HG03103 (cell line): ENCODE measurements at regions not wholly inside any gene's neighbourhood (a gene's known extent, or its start where the extent isn't known, plus 50 kb on each side); places are given as distances from the start of the nearest gene placed in this dataset.

Experiments
- ATAC-seq: cut with Tn5 transposase; IDR thresholded peaks from one replicate; pipeline ENCODE4 v1.9.1; 2021; ENCODE audit warnings: low read depth; ENCODE audit not compliant: unreplicated experiment

- ATAC-seq, result no peak
Measured at GRCh38 chr1:62978741-62979140, 194.8 kb downstream of the ATG4C start.

GRCh38 chr1:62981434-62981833 lies 197.5 kb downstream of the ATG4C start:
- ATAC-seq, result no peak

- ATAC-seq, result no peak
Measured at GRCh38 chr1:62988867-62989266, 204.9 kb downstream of the ATG4C start.

- ATAC-seq, result no peak
Measured at GRCh38 chr1:62989497-62989896, 205.6 kb downstream of the ATG4C start.

- ATAC-seq, result no peak
Measured at GRCh38 chr1:62991152-62991551, 207.2 kb downstream of the ATG4C start.

- no peak for ATAC-seq
Measured at GRCh38 chr1:62993844-62994243, 209.9 kb downstream of the ATG4C start.

GRCh38 chr1:62995173-62995572 lies 211.2 kb downstream of the ATG4C start:
- ATAC-seq, result no peak

GRCh38 chr1:62997884-62998283 lies 214.0 kb downstream of the ATG4C start:
- no peak for ATAC-seq

- ATAC-seq, result no peak
Measured at GRCh38 chr1:62998845-62999649, 215.1 kb downstream of the ATG4C start.

GRCh38 chr1:63000508-63000907 lies 216.6 kb downstream of the ATG4C start:
- no peak for ATAC-seq

- no peak for ATAC-seq
Measured at GRCh38 chr1:63004868-63005267, 220.9 kb downstream of the ATG4C start.

GRCh38 chr1:63005812-63006211 lies 221.9 kb downstream of the ATG4C start:
- ATAC-seq, result no peak

GRCh38 chr1:63009421-63009820 lies 225.5 kb downstream of the ATG4C start:
- ATAC-seq, result no peak

GRCh38 chr1:63010913-63011660 lies 227.2 kb downstream of the ATG4C start:
- no peak for ATAC-seq

GRCh38 chr1:63012339-63012738 lies 228.4 kb downstream of the ATG4C start:
- no peak for ATAC-seq

GRCh38 chr1:63014267-63014666 lies 230.3 kb downstream of the ATG4C start:
- no peak for ATAC-seq

GRCh38 chr1:63022319-63022718 lies 238.4 kb downstream of the ATG4C start:
- no peak for ATAC-seq

- no peak for ATAC-seq
Measured at GRCh38 chr1:63023171-63023570, 239.2 kb downstream of the ATG4C start.

- ATAC-seq, result no peak
Measured at GRCh38 chr1:63023637-63024036, 239.7 kb downstream of the ATG4C start.

- no peak for ATAC-seq
Measured at GRCh38 chr1:63024132-63024531, 240.2 kb downstream of the ATG4C start.

- no peak for ATAC-seq
Measured at GRCh38 chr1:63027176-63027575, 243.2 kb downstream of the ATG4C start.

- no peak for ATAC-seq
Measured at GRCh38 chr1:63032171-63032570, 248.2 kb downstream of the ATG4C start.
